SU-DHL-6 (cell line): ENCODE measurements at regions not wholly inside any gene's neighbourhood (a gene's known extent, or its start where the extent isn't known, plus 50 kb on each side); places are given as distances from the start of the nearest gene placed in this dataset.
A peak's percentile ranks its signal among the peaks of the same experiment; 100 is the strongest.

Experiments
- H2AFZ ChIP-seq: fragments of 200-600 bp; sonication (generic); 2 replicates; pipeline ENCODE4 v1.6.1; 2014; ENCODE audit warnings: low read depth, mild to moderate bottlenecking, moderate library complexity, mixed read lengths, antibody characterized with exemption, low read length; ENCODE audit not compliant: severe bottlenecking
- H3F3A ChIP-seq: fragments of 200-600 bp; shearing (Covaris generic); 2 replicates; pipeline ENCODE4 v1.6.0; 2016; ENCODE audit warnings: antibody characterized with exemption, mild to moderate bottlenecking; ENCODE audit not compliant: insufficient read depth
- H3K27ac ChIP-seq: fragments of 200-600 bp; sonication (generic); 2 replicates; pipeline ENCODE4 v1.5.1; 2016; ENCODE audit warnings: low read depth, mild to moderate bottlenecking, low read length, moderate library complexity, mixed read lengths
- H3K27me3 ChIP-seq: fragments of 200-600 bp; sonication (generic), shearing (Covaris generic); 2 replicates; pipeline ENCODE4 v1.6.0; 2014; ENCODE audit warnings: mild to moderate bottlenecking, low read length
- H3K36me3 ChIP-seq: fragments of 200-600 bp; sonication (generic); 2 replicates; pipeline ENCODE4 v1.6.1; 2014; ENCODE audit warnings: mild to moderate bottlenecking, low read length, mixed read lengths
- H3K4me2 ChIP-seq: fragments of 300-600, 200-600 bp; shearing (Covaris generic), sonication (generic); 2 replicates; pipeline ENCODE4 v1.6.0; 2014; ENCODE audit warnings: low read length, low read depth, mild to moderate bottlenecking; ENCODE audit not compliant: poor library complexity, severe bottlenecking
- H3K4me3 ChIP-seq: fragments of 200-600 bp; sonication (generic); 2 replicates; pipeline ENCODE4 v1.5.1; 2014; ENCODE audit warnings: antibody characterized with exemption, low read length, mild to moderate bottlenecking, mixed read lengths; ENCODE audit not compliant: insufficient read depth, poor library complexity, severe bottlenecking
- H3K79me2 ChIP-seq: fragments of 200-600 bp; sonication (generic); 2 replicates; pipeline ENCODE4 v1.6.1; 2014; ENCODE audit warnings: mild to moderate bottlenecking, low read length, moderate library complexity; ENCODE audit not compliant: insufficient read depth
- H3K9ac ChIP-seq: fragments of 200-600 bp; sonication (generic); 2 replicates; pipeline ENCODE4 v1.7.0; 2014; ENCODE audit warnings: mild to moderate bottlenecking, low read length
- H3K9me2 ChIP-seq: fragments of 200-600 bp; sonication (generic); replicated peaks from 2 replicates; pipeline ENCODE4 v1.6.1; 2014; ENCODE audit warnings: low read length; ENCODE audit not compliant: insufficient read depth
- H3K9me3 ChIP-seq: fragments of 200-600 bp; sonication (generic); 2 replicates; pipeline ENCODE4 v1.6.1; 2014; ENCODE audit warnings: low read length, mixed read lengths; ENCODE audit not compliant: insufficient read depth
- H4K20me1 ChIP-seq: fragments of 200-600 bp; sonication (generic); 2 replicates; pipeline ENCODE4 v1.6.1; 2014; ENCODE audit warnings: low read depth, mild to moderate bottlenecking, antibody characterized with exemption, low read length, moderate library complexity, mixed read lengths
- EZH2phosphoT487 ChIP-seq: fragments of 200-600 bp; sonication (generic), shearing (Covaris generic); conservative IDR thresholded peaks from 2 replicates; pipeline ENCODE4 v1.6.1; 2018; ENCODE audit warnings: mild to moderate bottlenecking, antibody characterized with exemption, low read length, moderate library complexity, mixed read lengths
- TF ChIP-seq, protein P1 (sequence below): fragments of 200-600 bp; sonication (generic); IDR thresholded peaks from one replicate; pipeline ENCODE4 v1.5.1; 2017; ENCODE audit warnings: antibody characterized with exemption, mild to moderate bottlenecking, low read length, moderate library complexity; ENCODE audit not compliant: insufficient read depth, poor library complexity, severe bottlenecking

DNA sequence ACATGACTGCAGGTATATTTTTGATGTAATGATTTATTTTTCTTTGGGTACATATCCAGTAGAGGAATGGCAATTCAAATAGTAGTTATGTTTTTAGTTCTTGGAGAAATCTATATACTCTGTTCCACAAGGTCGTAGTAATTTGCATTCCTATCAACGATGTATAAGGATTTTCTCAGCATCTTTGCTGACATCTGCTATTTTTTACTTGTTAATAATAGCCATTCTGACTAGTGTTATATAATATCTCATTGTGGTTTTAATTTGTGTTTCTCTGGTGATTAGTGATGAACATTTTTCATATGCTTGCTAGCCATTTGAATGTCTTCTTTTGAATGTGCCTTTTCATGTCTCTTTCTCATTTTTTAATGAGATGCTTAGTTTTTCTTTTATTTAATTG, 292.1 kb upstream of the RGS18 start:
- H4K20me1 ChIP-seq: no peaks in the 10 kb centered on the region
- no peaks in the 10 kb centered on the region for H3K27me3 ChIP-seq
- H3K9me3 ChIP-seq: peaks cover 10% of the 10 kb centered on the region; the same call in 1 of the 2 replicates
- no peak overlapping the region for H3K4me2 ChIP-seq
- no peaks in the 10 kb centered on the region for H3K9me2 ChIP-seq
- peak overlapping the region; percentile 50 for H2AFZ ChIP-seq
- H3K27ac ChIP-seq: no peak overlapping the region
- H3F3A ChIP-seq: no peaks in the 10 kb centered on the region
- H3K9ac ChIP-seq: no peak overlapping the region
- 0 out of 2 replicates have a peak, but pooled peaks cover 2% of the 10 kb centered on the region for H3K36me3 ChIP-seq
- no peak overlapping the region for H3K4me3 ChIP-seq
- no peak for TF ChIP-seq EZH2phosphoT487
- TF ChIP-seq, protein P1, sequence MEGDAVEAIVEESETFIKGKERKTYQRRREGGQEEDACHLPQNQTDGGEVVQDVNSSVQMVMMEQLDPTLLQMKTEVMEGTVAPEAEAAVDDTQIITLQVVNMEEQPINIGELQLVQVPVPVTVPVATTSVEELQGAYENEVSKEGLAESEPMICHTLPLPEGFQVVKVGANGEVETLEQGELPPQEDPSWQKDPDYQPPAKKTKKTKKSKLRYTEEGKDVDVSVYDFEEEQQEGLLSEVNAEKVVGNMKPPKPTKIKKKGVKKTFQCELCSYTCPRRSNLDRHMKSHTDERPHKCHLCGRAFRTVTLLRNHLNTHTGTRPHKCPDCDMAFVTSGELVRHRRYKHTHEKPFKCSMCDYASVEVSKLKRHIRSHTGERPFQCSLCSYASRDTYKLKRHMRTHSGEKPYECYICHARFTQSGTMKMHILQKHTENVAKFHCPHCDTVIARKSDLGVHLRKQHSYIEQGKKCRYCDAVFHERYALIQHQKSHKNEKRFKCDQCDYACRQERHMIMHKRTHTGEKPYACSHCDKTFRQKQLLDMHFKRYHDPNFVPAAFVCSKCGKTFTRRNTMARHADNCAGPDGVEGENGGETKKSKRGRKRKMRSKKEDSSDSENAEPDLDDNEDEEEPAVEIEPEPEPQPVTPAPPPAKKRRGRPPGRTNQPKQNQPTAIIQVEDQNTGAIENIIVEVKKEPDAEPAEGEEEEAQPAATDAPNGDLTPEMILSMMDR: no peak
- H3K79me2 ChIP-seq: no peaks in the 10 kb centered on the region

DNA sequence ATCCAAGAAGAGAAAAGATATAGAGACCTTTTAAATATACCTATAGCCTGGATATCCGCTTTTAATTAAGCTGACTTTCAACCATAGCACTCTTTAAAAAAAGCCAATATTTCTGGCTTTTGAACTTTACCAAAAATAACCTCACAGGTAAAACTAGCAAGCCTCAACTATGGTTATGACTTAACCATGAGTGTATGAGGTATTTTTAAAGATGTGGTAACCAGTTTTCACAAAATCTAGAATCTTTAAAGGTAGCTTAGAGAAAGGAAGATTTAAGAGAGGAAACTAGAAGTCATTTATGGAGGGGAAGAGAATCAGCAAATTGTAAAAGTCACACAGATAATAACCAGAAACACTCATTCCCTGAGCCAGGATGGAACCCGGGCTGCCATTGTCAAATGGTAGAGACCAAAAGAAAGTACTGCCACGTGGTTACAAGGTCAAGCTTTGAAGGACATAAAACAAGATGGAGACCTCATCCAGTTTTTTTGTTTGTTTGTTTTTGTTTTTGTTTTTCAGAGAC, 288.4 kb upstream of the RGS18 start:
- no peak overlapping the region for H3K27ac ChIP-seq

DNA sequence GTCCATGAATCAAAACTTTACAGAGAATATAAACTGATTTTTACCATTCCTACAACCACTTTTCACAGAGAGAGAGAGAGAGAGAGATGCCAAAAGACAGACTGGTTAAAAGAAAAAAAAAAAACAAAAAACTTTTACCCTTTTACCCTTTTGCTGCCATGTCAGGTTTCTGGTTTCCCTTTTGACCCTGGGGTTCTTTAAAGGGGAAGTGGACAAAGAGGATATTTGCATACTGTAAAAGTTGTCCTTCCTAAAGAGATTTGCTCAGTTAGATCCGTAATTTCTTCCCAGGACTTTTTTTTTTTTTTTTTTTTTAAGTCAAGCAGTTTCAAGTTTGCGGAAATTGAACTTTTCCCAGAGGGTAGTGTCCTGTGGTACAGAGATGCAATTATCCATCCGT, 287.8 kb upstream of the RGS18 start:
- Histone ChIP-seq H3K4me3 (no peak overlapping the region), H3K27me3 (no peaks in the 10 kb centered on the region), H3K27ac (no peak overlapping the region), H3K79me2 (no peaks in the 10 kb centered on the region), H3K9ac (no peak overlapping the region), H4K20me1 (no peaks in the 10 kb centered on the region), H3K4me2 (no peak overlapping the region), H3K9me3 (peaks cover 14% of the 10 kb centered on the region; the same call in 1 of the 2 replicates), H3K9me2 (no peaks in the 10 kb centered on the region), H3K36me3 (no peaks in the 10 kb centered on the region), H2AFZ (peak overlapping the region; percentile 64), H3F3A (no peaks in the 10 kb centered on the region)
- TF ChIP-seq EZH2phosphoT487: no peak
- TF ChIP-seq, protein P1: no peak

More for the DNA sequence above, 288.4 kb upstream of the RGS18 start:
- H3K4me2 ChIP-seq: no peak overlapping the region
- H3K9me3 ChIP-seq: peaks cover 17% of the 10 kb centered on the region; the same call in 1 of the 2 replicates
- H3K36me3 ChIP-seq: no peaks in the 10 kb centered on the region
- H3F3A ChIP-seq: no peaks in the 10 kb centered on the region
- TF ChIP-seq, protein P1: no peak
- no peak for TF ChIP-seq EZH2phosphoT487
- peak overlapping the region; percentile 64 for H2AFZ ChIP-seq
- no peak overlapping the region for H3K4me3 ChIP-seq
- H3K27me3 ChIP-seq: no peaks in the 10 kb centered on the region
- no peaks in the 10 kb centered on the region for H3K9me2 ChIP-seq
- H4K20me1 ChIP-seq: no peaks in the 10 kb centered on the region
- H3K9ac ChIP-seq: no peak overlapping the region
- no peaks in the 10 kb centered on the region for H3K79me2 ChIP-seq
